Fibroblast of lung (primary cell): ENCODE measurements at regions not wholly inside any gene's neighbourhood (a gene's known extent, or its start where the extent isn't known, plus 50 kb on each side); places are given as distances from the start of the nearest gene placed in this dataset.
"Not testable (repeated sequence)": the region's sequence is repeated elsewhere in the genome, so short reads cannot be mapped to it uniquely, and the experiment has no call there.

Source experiments
- DNase-seq, 2 donors: peaks; one replicate each; pipeline versions ENCODE4 v3.0.0 to v3.0.0-alpha.2; 2010; ENCODE audit warnings: low read depth in 2 of 2
- H2AFZ ChIP-seq: 2 replicates; pipeline ENCODE4 v1.5.1; 2012; ENCODE audit warnings: low read length, control low read depth, inconsistent platforms
- H3K27ac ChIP-seq: 2 replicates; pipeline ENCODE4 v1.5.1; 2011; ENCODE audit warnings: low read length, control low read depth; ENCODE audit not compliant: insufficient read depth
- H3K27me3 ChIP-seq: 2 replicates; pipeline ENCODE4 v1.5.1; 2011; ENCODE audit warnings: mild to moderate bottlenecking, low read length; ENCODE audit not compliant: control insufficient read depth, insufficient read depth
- H3K36me3 ChIP-seq: 2 replicates; pipeline ENCODE4 v1.5.1; 2011; ENCODE audit warnings: low read length; ENCODE audit not compliant: control insufficient read depth, insufficient read depth
- H3K4me1 ChIP-seq: 2 replicates; pipeline ENCODE4 v1.5.1; 2011; ENCODE audit warnings: low read length; ENCODE audit not compliant: control insufficient read depth, insufficient read depth; ENCODE audit errors: extremely low read depth
- H3K4me2 ChIP-seq: 2 replicates; pipeline ENCODE4 v1.5.1; 2011; ENCODE audit warnings: low read length, control low read depth; ENCODE audit not compliant: insufficient read depth; ENCODE audit errors: extremely low read depth
- H3K4me3 ChIP-seq, 4 experiments: fragments of 200-600 bp in 1 of 4; sonication (generic) in 1 of 4; replicated peaks in 1 of 4; 2 replicates each; pipeline ENCODE4 v1.5.1; 2011 to 2016; ENCODE audit warnings: low read length in 4 of 4, low read depth in 3 of 4, mild to moderate bottlenecking in 3 of 4, control low read depth in 2 of 4, inconsistent platforms in 1 of 4, mixed read lengths in 1 of 4; ENCODE audit not compliant: insufficient read depth in 1 of 4; ENCODE audit errors: control extremely low read depth in 1 of 4
- H3K79me2 ChIP-seq: 2 replicates; pipeline ENCODE4 v1.5.1; 2012; ENCODE audit warnings: mild to moderate bottlenecking, low read length, inconsistent platforms; ENCODE audit not compliant: control insufficient read depth, insufficient read depth
- H3K9ac ChIP-seq: 2 replicates; pipeline ENCODE4 v1.5.1; 2011; ENCODE audit warnings: mild to moderate bottlenecking, low read length, control low read depth; ENCODE audit not compliant: insufficient read depth
- H3K9me3 ChIP-seq: 2 replicates; pipeline ENCODE4 v1.5.1; 2012; ENCODE audit warnings: low read depth, low read length; ENCODE audit not compliant: control insufficient read depth, insufficient read depth
- H4K20me1 ChIP-seq: 2 replicates; pipeline ENCODE4 v1.5.1; 2011; ENCODE audit warnings: low read length; ENCODE audit not compliant: control insufficient read depth, insufficient read depth; ENCODE audit errors: extremely low read depth
- CTCF ChIP-seq, 2 donors: IDR thresholded peaks in 1 of 2; conservative IDR thresholded peaks in 1 of 2; 1 replicate in 1 of 2; 2 replicates in 1 of 2; pipeline ENCODE4 v1.5.1; 2011 to 2012; ENCODE audit warnings: low read length in 2 of 2, control low read depth in 1 of 2, inconsistent platforms in 1 of 2, low read depth in 1 of 2, mild to moderate bottlenecking in 1 of 2
- EZH2 ChIP-seq: IDR thresholded peaks from 2 replicates; pipeline ENCODE4 v1.5.1; 2012; ENCODE audit warnings: low read length, control low read depth, mild to moderate bottlenecking; ENCODE audit errors: missing control alignments

DNA sequence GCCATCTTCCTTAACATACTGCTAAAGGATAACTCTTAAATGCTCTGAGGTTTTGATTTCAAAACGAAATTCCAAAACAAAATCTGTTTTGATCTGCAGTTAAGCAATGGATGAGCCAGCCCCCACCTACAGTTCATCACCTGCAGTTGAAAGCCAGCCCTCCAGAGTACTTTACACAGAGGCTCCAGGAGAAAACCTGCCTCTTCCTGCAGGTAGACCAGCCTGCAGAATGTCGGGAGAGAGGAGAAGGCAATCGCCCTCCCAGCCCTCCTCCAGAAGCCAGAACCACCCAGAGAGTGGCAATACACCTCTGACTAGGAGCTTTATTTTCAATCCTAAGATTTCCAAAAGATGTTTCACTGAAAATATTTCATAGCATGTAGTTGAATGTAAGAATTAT is 798.1 kb downstream of the GATA3 start:
- no peak for TF ChIP-seq CTCF (conservative IDR thresholded peaks at IDR 0.05 in 1 of 2, IDR thresholded peaks at IDR 0.05 in 1 of 2; ENCODE audit: low read depth in 1 of 2, low read length in 2 of 2)
- no peak for TF ChIP-seq EZH2
- Histone ChIP-seq H3K9ac (no peak overlapping the region), H3K4me3 (no peak overlapping the region), H3K27ac (no peak overlapping the region), H3K27me3 (no peaks in the 10 kb centered on the region), H3K79me2 (no peaks in the 10 kb centered on the region), H3K36me3 (no peaks in the 10 kb centered on the region), H3K4me2 (no peak overlapping the region), H4K20me1 (no peaks in the 10 kb centered on the region), H2AFZ (no peak overlapping the region), H3K9me3 (no peaks in the 10 kb centered on the region), H3K4me1 (no peaks in the 10 kb centered on the region)
- DNase-seq, result no peak

- Histone ChIP-seq H3K27me3 (no peaks in the 10 kb centered on the region), H3K9me3 (no peaks in the 10 kb centered on the region), H3K4me3 (no peak overlapping the region), H3K36me3 (no peaks in the 10 kb centered on the region), H2AFZ (no peak overlapping the region), H3K79me2 (no peaks in the 10 kb centered on the region), H4K20me1 (no peaks in the 10 kb centered on the region), H3K9ac (no peak overlapping the region), H3K27ac (no peak overlapping the region), H3K4me1 (no peaks in the 10 kb centered on the region), H3K4me2 (no peak overlapping the region)
- DNase-seq, result no peak
- TF ChIP-seq EZH2, result no peak
- no peak for TF ChIP-seq CTCF (conservative IDR thresholded peaks at IDR 0.05 in 1 of 2, IDR thresholded peaks at IDR 0.05 in 1 of 2; ENCODE audit: low read depth in 1 of 2, low read length in 2 of 2)
Observed at GRCh38 chr10:8853048-8853447, 798.6 kb downstream of the GATA3 start.

- not testable (repeated sequence) for H3K79me2 ChIP-seq, H3K9ac ChIP-seq, H4K20me1 ChIP-seq, H3K4me2 ChIP-seq, H2AFZ ChIP-seq, H3K9me3 ChIP-seq, DNase-seq, H3K36me3 ChIP-seq, H3K4me3 ChIP-seq, H3K27me3 ChIP-seq, H3K4me1 ChIP-seq, H3K27ac ChIP-seq
Observed at GRCh38 chr10:8868924-8869323, 814.4 kb downstream of the GATA3 start.

DNA sequence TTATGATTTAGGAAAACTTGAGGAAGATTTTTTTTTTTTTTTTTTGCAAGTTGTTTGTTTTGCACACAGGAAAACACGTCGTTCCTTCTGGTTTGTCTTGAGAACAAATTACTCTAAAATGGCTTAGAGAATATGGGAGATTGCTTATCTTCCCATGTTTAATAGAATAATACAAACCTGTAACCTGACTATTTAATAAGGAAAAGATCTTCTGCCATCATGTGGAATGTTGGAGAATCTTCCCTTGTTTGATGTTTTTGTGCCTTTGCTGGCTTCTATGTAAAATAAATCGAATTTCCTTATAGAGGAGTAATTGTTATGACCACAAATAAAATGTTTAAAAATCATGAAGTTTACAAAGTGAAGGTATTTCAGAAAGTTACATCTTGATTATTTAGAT is 818.8 kb downstream of the GATA3 start:
- H3K27ac ChIP-seq, result no peak overlapping the region

More for the DNA sequence above, 818.8 kb downstream of the GATA3 start:
- Histone ChIP-seq H3K9ac (no peak overlapping the region), H3K4me1 (no peaks in the 10 kb centered on the region), H3K36me3 (no peaks in the 10 kb centered on the region), H3K27me3 (no peaks in the 10 kb centered on the region), H3K4me2 (no peak overlapping the region), H2AFZ (no peak overlapping the region), H3K79me2 (no peaks in the 10 kb centered on the region), H4K20me1 (no peaks in the 10 kb centered on the region), H3K4me3 (no peak overlapping the region), H3K9me3 (no peaks in the 10 kb centered on the region)
- no peak for TF ChIP-seq EZH2
- no peak for TF ChIP-seq CTCF (conservative IDR thresholded peaks at IDR 0.05 in 1 of 2, IDR thresholded peaks at IDR 0.05 in 1 of 2; ENCODE audit: low read depth in 1 of 2, low read length in 2 of 2)
- peak in 1 of 2 donors; percentile 11 for DNase-seq
